Upper lobe of right lung (tissue), 1 donor: ENCODE measurements at regions not wholly inside any gene's neighbourhood (a gene's known extent, or its start where the extent isn't known, plus 50 kb on each side); places are given as distances from the start of the nearest gene placed in this dataset.

Experiments
- ATAC-seq: fragments of 200-7000 bp; cut with Tn5 transposase; one replicate; pipeline ENCODE4 v1.9.1; 2020; ENCODE audit warnings: mild to moderate bottlenecking, moderate library complexity
- DNase-seq: peaks from one replicate; pipeline ENCODE4 v3.0.0-alpha.2; 2020
- H3K27ac ChIP-seq: fragments of 200-600 bp; one replicate; pipeline ENCODE4 v1.8.0; 2022
- H3K27me3 ChIP-seq: fragments of 200-600 bp; one replicate; pipeline ENCODE4 v1.8.0; 2022; ENCODE audit warnings: mild to moderate bottlenecking
- H3K36me3 ChIP-seq: fragments of 200-600 bp; one replicate; pipeline ENCODE4 v1.8.0; 2022
- H3K4me1 ChIP-seq: fragments of 200-600 bp; one replicate; pipeline ENCODE4 v1.8.0; 2022
- H3K4me3 ChIP-seq: fragments of 200-600 bp; one replicate; pipeline ENCODE4 v1.8.0; 2022; ENCODE audit warnings: mild to moderate bottlenecking
- H3K9me3 ChIP-seq: fragments of 200-600 bp; one replicate; pipeline ENCODE4 v1.8.0; 2022
- CTCF ChIP-seq: fragments of 200-600 bp; IDR thresholded peaks from one replicate; pipeline ENCODE4 v1.8.0; 2022; ENCODE audit warnings: antibody characterized with exemption
- intact Hi-C: fragments of 100-400 bp; cut with DNase I; formaldehyde crosslinking; loops from one replicate; pipeline ENCODE4 v1.11.0; 2022
- donor health status: DM: no; HTN: yes; CAD: no; lungs with severe emphysema.

- H3K27ac ChIP-seq, result no peak overlapping the region
- intact Hi-C loops, result no loop called here
- ATAC-seq (no peak), DNase-seq (no peak)
- no peaks in the 10 kb centered on the region for H3K27me3 ChIP-seq
- no peak overlapping the region for H3K4me3 ChIP-seq
- no peak for TF ChIP-seq CTCF
- H3K36me3 ChIP-seq, result no peaks in the 10 kb centered on the region
- no peaks in the 10 kb centered on the region for H3K9me3 ChIP-seq
- H3K4me1 ChIP-seq, result no peaks in the 10 kb centered on the region
Observed at GRCh38 chr15:55044162-55044561, 152.6 kb downstream of the RSL24D1 start.

- intact Hi-C loops, result no loop called here
- no peak for DNase-seq
Observed at GRCh38 chr15:55037071-55037470, 159.7 kb downstream of the RSL24D1 start.

GRCh38 chr15:55035749-55036148, 161.0 kb downstream of the RSL24D1 start:
- no peaks in the 10 kb centered on the region for H3K27me3 ChIP-seq
- H3K27ac ChIP-seq, result no peak overlapping the region
- DNase-seq (no peak), ATAC-seq (no peak)
- no peak for TF ChIP-seq CTCF
- no peaks in the 10 kb centered on the region for H3K9me3 ChIP-seq
- no peaks in the 10 kb centered on the region for H3K36me3 ChIP-seq
- no peak overlapping the region for H3K4me3 ChIP-seq
- intact Hi-C loops, result no loop called here
- no peaks in the 10 kb centered on the region for H3K4me1 ChIP-seq

More at GRCh38 chr15:55037071-55037470, 159.7 kb downstream of the RSL24D1 start:
- no peak overlapping the region for H3K4me3 ChIP-seq
- H3K9me3 ChIP-seq, result no peaks in the 10 kb centered on the region
- TF ChIP-seq CTCF, result no peak
- H3K27ac ChIP-seq, result no peak overlapping the region
- no peaks in the 10 kb centered on the region for H3K36me3 ChIP-seq
- H3K27me3 ChIP-seq, result no peaks in the 10 kb centered on the region
- H3K4me1 ChIP-seq, result no peaks in the 10 kb centered on the region
- no peak for ATAC-seq

GRCh38 chr15:55033574-55033973, 163.2 kb downstream of the RSL24D1 start:
- Histone ChIP-seq H3K27me3 (no peaks in the 10 kb centered on the region), H3K4me1 (no peaks in the 10 kb centered on the region), H3K27ac (no peak overlapping the region), H3K9me3 (no peaks in the 10 kb centered on the region), H3K4me3 (no peak overlapping the region), H3K36me3 (no peaks in the 10 kb centered on the region)
- TF ChIP-seq CTCF, result no peak
- no peak for ATAC-seq
- intact Hi-C loops, result no loop called here
- no peak for DNase-seq

- Histone ChIP-seq H3K9me3 (no peaks in the 10 kb centered on the region), H3K4me1 (no peaks in the 10 kb centered on the region), H3K27ac (no peak overlapping the region), H3K27me3 (no peaks in the 10 kb centered on the region), H3K4me3 (no peak overlapping the region), H3K36me3 (no peaks in the 10 kb centered on the region)
- intact Hi-C loops, result no loop called here
- ATAC-seq (no peak), DNase-seq (no peak)
- TF ChIP-seq CTCF, result no peak
Observed at GRCh38 chr15:55031727-55032126, 165.0 kb downstream of the RSL24D1 start.

GRCh38 chr15:55026381-55026780, 170.4 kb downstream of the RSL24D1 start:
- Histone ChIP-seq H3K27ac (no peak overlapping the region), H3K36me3 (no peaks in the 10 kb centered on the region), H3K9me3 (no peaks in the 10 kb centered on the region), H3K4me3 (no peak overlapping the region), H3K4me1 (no peaks in the 10 kb centered on the region), H3K27me3 (no peaks in the 10 kb centered on the region)
- intact Hi-C loops, result loop anchor here (10.0 kb wide), 1 partner anchor 98 kb away; no protein-coding TSS in a partner anchor
- no peak for ATAC-seq
- TF ChIP-seq CTCF, result no peak
- DNase-seq, result no peak
